Esophagus squamous epithelium (tissue), 4 donors: ENCODE measurements at regions not wholly inside any gene's neighbourhood (a gene's known extent, or its start where the extent isn't known, plus 50 kb on each side); places are given as distances from the start of the nearest gene placed in this dataset.

Experiments
- CTCF ChIP-seq, 6 experiments: fragments of 450-650 bp in 4 of 6; fragments of 200-600 bp in 2 of 6; sonication (generic) in 2 of 6; IDR thresholded peaks; one replicate each; pipeline ENCODE4 v1.5.1; 2016 to 2019; ENCODE audit warnings: antibody characterized with exemption in 6 of 6, mild to moderate bottlenecking in 4 of 6, moderate library complexity in 4 of 6
- POLR2A ChIP-seq, 4 donors: fragments of 450-650 bp; IDR thresholded peaks; one replicate each; pipeline ENCODE4 v1.6.1; 2017; ENCODE audit warnings: antibody characterized with exemption in 4 of 4, mild to moderate bottlenecking in 4 of 4, moderate library complexity in 3 of 4

- TF ChIP-seq CTCF (IDR thresholded peaks at IDR 0.05) = no peak
- no peak for TF ChIP-seq POLR2A (IDR thresholded peaks at IDR 0.05)
These were observed 342.6 kb upstream of the B3GAT1 start for GRCh38 chr11:134754521-134755198.
